HG02885 (cell line): ENCODE measurements at regions not wholly inside any gene's neighbourhood (a gene's known extent, or its start where the extent isn't known, plus 50 kb on each side); places are given as distances from the start of the nearest gene placed in this dataset.

Experiments used
- ATAC-seq: cut with Tn5 transposase; IDR thresholded peaks from one replicate; pipeline ENCODE4 v1.9.1; 2021; ENCODE audit warnings: mild to moderate bottlenecking; ENCODE audit not compliant: unreplicated experiment, poor library complexity

- no peak for ATAC-seq
Observed at GRCh38 chr7:128145191-128145590, 95.9 kb upstream of the LEP start.

- no peak for ATAC-seq
Observed at GRCh38 chr7:128146052-128146451, 95.0 kb upstream of the LEP start.

- no peak for ATAC-seq
Observed at GRCh38 chr7:128148676-128149075, 92.4 kb upstream of the LEP start.

- no peak for ATAC-seq
Observed at GRCh38 chr7:128150223-128150865, 90.7 kb upstream of the LEP start.

GRCh38 chr7:128151635-128152034 lies 89.4 kb upstream of the LEP start:
- ATAC-seq, result no peak

GRCh38 chr7:128152721-128153120 lies 88.4 kb upstream of the LEP start:
- ATAC-seq, result no peak

GRCh38 chr7:128153436-128153835 lies 87.6 kb upstream of the LEP start:
- ATAC-seq, result no peak

- no peak for ATAC-seq
Observed at GRCh38 chr7:128154504-128154903, 86.6 kb upstream of the LEP start.

- ATAC-seq, result no peak
Observed at GRCh38 chr7:128155100-128155740, 85.9 kb upstream of the LEP start.

GRCh38 chr7:128157906-128158305 lies 83.2 kb upstream of the LEP start:
- no peak for ATAC-seq

- ATAC-seq, result no peak
Observed at GRCh38 chr7:128158370-128158769, 82.7 kb upstream of the LEP start.

GRCh38 chr7:128160296-128160695 lies 80.8 kb upstream of the LEP start:
- no peak for ATAC-seq

GRCh38 chr7:128161466-128162125 lies 79.5 kb upstream of the LEP start:
- no peak for ATAC-seq

- no peak for ATAC-seq
Observed at GRCh38 chr7:128162666-128163065, 78.4 kb upstream of the LEP start.

GRCh38 chr7:128163473-128163872 lies 77.6 kb upstream of the LEP start:
- no peak for ATAC-seq

- no peak for ATAC-seq
Observed at GRCh38 chr7:128164061-128164954, 76.8 kb upstream of the LEP start.

- no peak for ATAC-seq
Observed at GRCh38 chr7:128164955-128165670, 76.0 kb upstream of the LEP start.

GRCh38 chr7:128165927-128166420 lies 75.1 kb upstream of the LEP start:
- no peak for ATAC-seq

- no peak for ATAC-seq
Observed at GRCh38 chr7:128166603-128167041, 74.5 kb upstream of the LEP start.
